ENCODE measurements at regions not wholly inside any gene's neighbourhood (a gene's known extent, or its start where the extent isn't known, plus 50 kb on each side); places are given as distances from the start of the nearest gene placed in this dataset.

GRCh38 chr18:60469387-60470100 lies 97.0 kb upstream of the MC4R start:
- CTCF ChIA-PET: interaction anchor here (0.7 kb wide), 1 partner anchor 23 kb away, joined by 3 read pairs; no protein-coding TSS in a partner anchor

GRCh38 chr18:60471652-60472051 lies 99.1 kb upstream of the MC4R start:
- ATAC-seq (no peak), DNase-seq (ENCODE audit: low read depth in 1 of 2, low spot score in 1 of 2) (no peak), FAIRE-seq (no peak)
- ChIA-PET CTCF (interaction anchor here (0.6 kb wide), 1 partner anchor 9 kb away, joined by 3 read pairs; no protein-coding TSS in a partner anchor), POLR2A (no interaction called here)
- no peak overlapping the region for H3K4me2 ChIP-seq
- no peak overlapping the region for H3K27ac ChIP-seq
- WGBS (ENCODE audit: missing lambda C conversion rate): 67% methylated on average over 1 of the region's 1 CpG
- no peaks in the 10 kb centered on the region for H3K9me3 ChIP-seq
- H3K4me3 ChIP-seq: no peak overlapping the region
- H3K4me1 ChIP-seq: no peaks in the 10 kb centered on the region
- no peak for TF ChIP-seq NPAS2 (CRISPR knock-in tag; IDR thresholded peaks at IDR 0.05; ENCODE audit: borderline replicate concordance)
- TF ChIP-seq NR3C1 (IDR thresholded peaks at IDR 0.05): no peak
- TF ChIP-seq POLR2A (IDR thresholded peaks at IDR 0.05; ENCODE audit: low read length): no peak
- TF ChIP-seq HOXA7 (CRISPR knock-in tag; IDR thresholded peaks at IDR 0.05): no peak
- no peak for TF ChIP-seq SREBF2 (IDR thresholded peaks at IDR 0.05)
- TF ChIP-seq HOXB5 (CRISPR knock-in tag; IDR thresholded peaks at IDR 0.05): no peak
- TF ChIP-seq USF2 (IDR thresholded peaks at IDR 0.05): no peak
- no peak for TF ChIP-seq EP300 (IDR thresholded peaks at IDR 0.05)
- no peak for TF ChIP-seq ELK1 (IDR thresholded peaks at IDR 0.05; ENCODE audit: low read depth, low read length)
- no peak for TF ChIP-seq FOXS1 (CRISPR knock-in tag; IDR thresholded peaks at IDR 0.05)
- no peak for TF ChIP-seq FOSL2 (IDR thresholded peaks at IDR 0.05)
- no peak for TF ChIP-seq FOSL2 (CRISPR knock-in tag; IDR thresholded peaks at IDR 0.05)
- no peak for TF ChIP-seq ESRRA (IDR thresholded peaks at IDR 0.05; ENCODE audit: borderline replicate concordance, low read length)
- TF ChIP-seq RFX5 (IDR thresholded peaks at IDR 0.05): no peak

More at GRCh38 chr18:60469387-60470100, 97.0 kb upstream of the MC4R start:
- H3K9me3 ChIP-seq: no peaks in the 10 kb centered on the region
- no peak for FAIRE-seq
- no peak overlapping the region for H3K4me2 ChIP-seq
- TF ChIP-seq NPAS2 (CRISPR knock-in tag; IDR thresholded peaks at IDR 0.05; ENCODE audit: borderline replicate concordance) (no peak), USF2 (IDR thresholded peaks at IDR 0.05) (no peak), SREBF2 (IDR thresholded peaks at IDR 0.05) (no peak), EP300 (IDR thresholded peaks at IDR 0.05) (no peak), PBX3 (IDR thresholded peaks at IDR 0.05) (no peak), HMGXB4 (CRISPR knock-in tag; IDR thresholded peaks at IDR 0.05; ENCODE audit: borderline replicate concordance) (no peak), GATA3 (IDR thresholded peaks at IDR 0.05; ENCODE audit: borderline replicate concordance) (no peak), HEYL (CRISPR knock-in tag; IDR thresholded peaks at IDR 0.05) (no peak), RFX5 (IDR thresholded peaks at IDR 0.05) (no peak), MAFK (IDR thresholded peaks at IDR 0.05; ENCODE audit: partially characterized antibody) (no peak), CEBPB (IDR thresholded peaks at IDR 0.05) (no peak), NFE2L2 (conservative IDR thresholded peaks at IDR 0.05; ENCODE audit: low read length) (no peak)
- ATAC-seq: no peak
- no peak overlapping the region for H3K4me3 ChIP-seq
- no peak overlapping the region for H3K27ac ChIP-seq
- 13% methylated on average over 5 of the region's 5 CpGs for WGBS (ENCODE audit: missing lambda C conversion rate)
- POLR2A ChIA-PET: no interaction called here
- no peaks in the 10 kb centered on the region for H3K4me1 ChIP-seq
- no peak for DNase-seq (ENCODE audit: low read depth in 1 of 2, low spot score in 1 of 2)
